Colonic mucosa (tissue), 4 donors: ENCODE measurements at regions not wholly inside any gene's neighbourhood (a gene's known extent, or its start where the extent isn't known, plus 50 kb on each side); places are given as distances from the start of the nearest gene placed in this dataset.

Experiments
- DNase-seq: peaks from one replicate; pipeline ENCODE4 v3.0.0-alpha.2; 2020
- H3K27ac ChIP-seq: fragments of 200-600 bp; one replicate; pipeline ENCODE4 v1.8.0; 2021
- H3K27me3 ChIP-seq: fragments of 200-600 bp; one replicate; pipeline ENCODE4 v1.8.0; 2021
- H3K36me3 ChIP-seq: fragments of 200-600 bp; one replicate; pipeline ENCODE4 v1.8.0; 2021
- H3K4me1 ChIP-seq: fragments of 200-600 bp; one replicate; pipeline ENCODE4 v1.8.0; 2021; ENCODE audit warnings: mild to moderate bottlenecking
- H3K4me3 ChIP-seq: fragments of 200-600 bp; one replicate; pipeline ENCODE4 v1.8.0; 2021
- H3K9ac ChIP-seq, 2 donors: one replicate each; pipeline ENCODE4 v1.7.0; 2013; ENCODE audit warnings: control low read depth in 2 of 2, low read depth in 2 of 2, low read length in 2 of 2
- H3K9me3 ChIP-seq: fragments of 200-600 bp; one replicate; pipeline ENCODE4 v1.8.0; 2021
- CTCF ChIP-seq: fragments of 200-600 bp; IDR thresholded peaks from one replicate; pipeline ENCODE4 v1.8.0; 2022; ENCODE audit warnings: antibody characterized with exemption, mild to moderate bottlenecking
- intact Hi-C: fragments of 100-400 bp; cut with DNase I; formaldehyde crosslinking; loops from one replicate; pipeline ENCODE4 v1.14.1; 2022
- donor health status: healthy.
- donor health status: DM: no; HTN: no; CAD: no.
- donor health status: DM: no; HTN: no; CAD: no.

- Histone ChIP-seq H3K27me3 (no peaks in the 10 kb centered on the region), H3K4me1 (no peaks in the 10 kb centered on the region)
Observed at GRCh38 chr10:131742500-131742951, 158.3 kb upstream of the PPP2R2D start.

DNA sequence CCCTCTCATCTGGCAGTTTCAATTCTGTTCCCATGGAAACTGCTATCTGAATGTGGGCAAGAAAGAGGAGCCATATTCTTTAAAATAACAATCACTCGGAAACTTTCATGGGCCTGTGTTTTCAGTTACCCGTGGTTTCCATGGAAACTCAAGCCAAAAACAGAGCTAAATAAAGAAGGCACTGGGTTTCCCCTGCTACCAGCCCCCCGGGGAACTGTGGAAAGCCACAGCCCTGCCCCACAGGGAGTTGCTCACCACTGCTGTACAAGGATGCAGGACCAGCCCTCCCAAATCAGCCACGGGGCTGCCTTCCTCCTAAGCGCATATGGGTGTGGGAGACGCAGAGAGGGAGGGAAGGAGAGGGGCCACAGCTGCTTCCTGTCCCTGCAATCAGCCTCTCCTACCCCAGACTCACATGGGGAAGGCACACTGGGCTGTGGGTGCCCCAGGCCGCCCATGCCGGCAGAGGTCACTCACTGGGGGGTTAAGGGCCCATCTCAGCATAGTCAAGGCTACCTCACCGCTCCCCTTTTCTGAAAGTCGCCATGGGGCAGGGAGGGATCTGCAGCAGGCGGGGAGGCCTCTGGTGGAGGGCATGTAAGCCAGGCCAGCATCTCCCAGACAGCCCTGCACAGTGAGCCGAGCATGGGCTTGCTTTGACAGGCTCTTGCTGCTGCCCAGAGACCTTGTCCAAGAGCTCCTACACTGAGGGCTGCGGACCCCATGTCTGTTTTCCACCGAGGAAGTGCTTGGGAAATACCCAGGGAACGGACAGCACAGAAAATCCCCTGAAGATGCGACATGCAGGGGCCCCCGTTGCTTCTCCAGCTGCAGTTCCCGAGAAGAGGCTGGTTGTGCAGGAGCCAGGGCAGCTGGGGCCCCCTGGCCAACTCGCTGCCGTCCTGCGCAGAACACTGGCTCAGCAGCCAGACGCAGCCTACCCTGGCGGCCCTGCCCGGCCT is 157.3 kb upstream of the PPP2R2D start:
- no peak for DNase-seq
- H3K27me3 ChIP-seq = no peaks in the 10 kb centered on the region
- H3K9me3 ChIP-seq = no peaks in the 10 kb centered on the region
- no peak overlapping the region for H3K4me3 ChIP-seq
- intact Hi-C loops = no loop called here
- H3K36me3 ChIP-seq = no peaks in the 10 kb centered on the region
- H3K9ac ChIP-seq = no peak overlapping the region
- H3K27ac ChIP-seq = no peak overlapping the region
- no peak for TF ChIP-seq CTCF
- H3K4me1 ChIP-seq = no peaks in the 10 kb centered on the region

More at GRCh38 chr10:131742500-131742951, 158.3 kb upstream of the PPP2R2D start:
- H3K27ac ChIP-seq = no peak overlapping the region
- H3K4me3 ChIP-seq = no peak overlapping the region
- DNase-seq = no peak
- intact Hi-C loops = no loop called here
- TF ChIP-seq CTCF = no peak
- H3K36me3 ChIP-seq = no peaks in the 10 kb centered on the region
- H3K9me3 ChIP-seq = no peaks in the 10 kb centered on the region
- no peak overlapping the region for H3K9ac ChIP-seq

- H3K27ac ChIP-seq = no peak overlapping the region
- no peak overlapping the region for H3K9ac ChIP-seq
- no peak for DNase-seq
- no peaks in the 10 kb centered on the region for H3K27me3 ChIP-seq
- no peaks in the 10 kb centered on the region for H3K36me3 ChIP-seq
- no peak overlapping the region for H3K4me3 ChIP-seq
- no peaks in the 10 kb centered on the region for H3K9me3 ChIP-seq
- H3K4me1 ChIP-seq = no peaks in the 10 kb centered on the region
- intact Hi-C loops = no loop called here
- no peak for TF ChIP-seq CTCF
Observed at GRCh38 chr10:131744346-131744745, 156.5 kb upstream of the PPP2R2D start.

- H3K4me3 ChIP-seq = no peak overlapping the region
- intact Hi-C loops = no loop called here
- no peaks in the 10 kb centered on the region for H3K4me1 ChIP-seq
- no peak for TF ChIP-seq CTCF
- H3K27me3 ChIP-seq = no peaks in the 10 kb centered on the region
- no peaks in the 10 kb centered on the region for H3K9me3 ChIP-seq
- H3K9ac ChIP-seq = no peak overlapping the region
- DNase-seq = no peak
- no peak overlapping the region for H3K27ac ChIP-seq
- H3K36me3 ChIP-seq = no peaks in the 10 kb centered on the region
Observed at GRCh38 chr10:131745591-131745990, 155.2 kb upstream of the PPP2R2D start.

- Histone ChIP-seq H3K9me3 (no peaks in the 10 kb centered on the region), H3K4me1 (no peaks in the 10 kb centered on the region), H3K27me3 (no peaks in the 10 kb centered on the region), H3K9ac (no peak overlapping the region), H3K4me3 (no peak overlapping the region), H3K27ac (no peak overlapping the region), H3K36me3 (no peaks in the 10 kb centered on the region)
- intact Hi-C loops = no loop called here
- no peak for TF ChIP-seq CTCF
- DNase-seq = no peak
Observed at GRCh38 chr10:131746241-131746711, 154.5 kb upstream of the PPP2R2D start.
